ENCODE measurements at regions not wholly inside any gene's neighbourhood (a gene's known extent, or its start where the extent isn't known, plus 50 kb on each side); places are given as distances from the start of the nearest gene placed in this dataset.

DNA sequence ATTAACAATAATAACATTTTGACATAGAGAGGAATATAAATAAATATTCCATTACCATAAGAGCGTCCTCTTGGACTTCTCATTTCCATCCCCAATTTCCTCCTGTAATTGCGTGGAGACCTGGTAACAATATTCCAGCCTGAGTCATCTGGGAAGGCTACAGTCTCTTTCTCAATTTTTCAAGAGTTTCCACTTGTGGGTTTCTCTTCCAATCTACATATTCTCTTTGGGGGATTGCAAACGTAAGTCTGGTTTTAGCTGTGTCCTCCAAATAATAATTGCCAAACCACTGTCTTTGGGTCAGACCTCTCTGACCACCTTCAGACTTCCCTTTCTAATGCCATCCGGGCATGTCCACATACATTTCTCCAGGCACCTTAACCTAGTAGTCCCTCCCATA is 124.5 kb upstream of the USP24 start:
- no peak for TF ChIP-seq EP300 (IDR thresholded peaks at IDR 0.05)
- no peak for TF ChIP-seq POLR2A (IDR thresholded peaks at IDR 0.05)
- Histone ChIP-seq H3K36me3 (no peaks in the 10 kb centered on the region), H3K27me3 (no peaks in the 10 kb centered on the region), H3K9me3 (no peaks in the 10 kb centered on the region), H3K4me3 (no peak overlapping the region), H3K27ac (no peak overlapping the region), H3K4me1 (no peaks in the 10 kb centered on the region)
- 97% methylated on average over 4 of the region's 4 CpGs for WGBS
- no peak for DNase-seq (ENCODE audit: low spot score in 2 of 2)

DNA sequence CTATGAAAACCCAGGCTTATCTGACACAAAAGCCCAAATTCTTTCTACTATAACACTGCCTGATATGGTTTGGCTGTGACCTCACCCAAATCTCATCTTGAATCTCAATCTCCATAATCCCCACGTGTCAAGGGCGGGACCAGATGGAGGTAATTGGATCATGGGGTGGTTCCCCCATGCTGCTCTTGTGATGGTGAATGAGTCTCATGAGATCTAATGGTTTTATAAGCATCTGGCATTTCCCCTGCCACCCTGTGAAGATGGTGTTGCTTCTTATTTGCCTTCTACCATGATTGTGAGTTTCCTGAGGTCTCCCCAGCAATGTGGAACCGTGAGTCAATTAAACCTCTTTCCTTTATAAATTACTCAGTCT is 123.3 kb upstream of the USP24 start:
- Histone ChIP-seq H3K27me3 (no peaks in the 10 kb centered on the region), H3K4me3 (no peak overlapping the region), H3K9me3 (no peaks in the 10 kb centered on the region), H3K4me1 (no peaks in the 10 kb centered on the region), H3K36me3 (no peaks in the 10 kb centered on the region), H3K27ac (no peak overlapping the region)
- 66% methylated on average over 3 of the region's 3 CpGs for WGBS
- TF ChIP-seq POLR2A (IDR thresholded peaks at IDR 0.05) (no peak), POLR2AphosphoS5 (IDR thresholded peaks at IDR 0.05) (no peak), EP300 (IDR thresholded peaks at IDR 0.05) (no peak)
- TF ChIP-seq, protein P1, sequence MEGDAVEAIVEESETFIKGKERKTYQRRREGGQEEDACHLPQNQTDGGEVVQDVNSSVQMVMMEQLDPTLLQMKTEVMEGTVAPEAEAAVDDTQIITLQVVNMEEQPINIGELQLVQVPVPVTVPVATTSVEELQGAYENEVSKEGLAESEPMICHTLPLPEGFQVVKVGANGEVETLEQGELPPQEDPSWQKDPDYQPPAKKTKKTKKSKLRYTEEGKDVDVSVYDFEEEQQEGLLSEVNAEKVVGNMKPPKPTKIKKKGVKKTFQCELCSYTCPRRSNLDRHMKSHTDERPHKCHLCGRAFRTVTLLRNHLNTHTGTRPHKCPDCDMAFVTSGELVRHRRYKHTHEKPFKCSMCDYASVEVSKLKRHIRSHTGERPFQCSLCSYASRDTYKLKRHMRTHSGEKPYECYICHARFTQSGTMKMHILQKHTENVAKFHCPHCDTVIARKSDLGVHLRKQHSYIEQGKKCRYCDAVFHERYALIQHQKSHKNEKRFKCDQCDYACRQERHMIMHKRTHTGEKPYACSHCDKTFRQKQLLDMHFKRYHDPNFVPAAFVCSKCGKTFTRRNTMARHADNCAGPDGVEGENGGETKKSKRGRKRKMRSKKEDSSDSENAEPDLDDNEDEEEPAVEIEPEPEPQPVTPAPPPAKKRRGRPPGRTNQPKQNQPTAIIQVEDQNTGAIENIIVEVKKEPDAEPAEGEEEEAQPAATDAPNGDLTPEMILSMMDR (IDR thresholded peaks at IDR 0.05): no peak
- DNase-seq (ENCODE audit: low spot score in 2 of 2): no peak

DNA sequence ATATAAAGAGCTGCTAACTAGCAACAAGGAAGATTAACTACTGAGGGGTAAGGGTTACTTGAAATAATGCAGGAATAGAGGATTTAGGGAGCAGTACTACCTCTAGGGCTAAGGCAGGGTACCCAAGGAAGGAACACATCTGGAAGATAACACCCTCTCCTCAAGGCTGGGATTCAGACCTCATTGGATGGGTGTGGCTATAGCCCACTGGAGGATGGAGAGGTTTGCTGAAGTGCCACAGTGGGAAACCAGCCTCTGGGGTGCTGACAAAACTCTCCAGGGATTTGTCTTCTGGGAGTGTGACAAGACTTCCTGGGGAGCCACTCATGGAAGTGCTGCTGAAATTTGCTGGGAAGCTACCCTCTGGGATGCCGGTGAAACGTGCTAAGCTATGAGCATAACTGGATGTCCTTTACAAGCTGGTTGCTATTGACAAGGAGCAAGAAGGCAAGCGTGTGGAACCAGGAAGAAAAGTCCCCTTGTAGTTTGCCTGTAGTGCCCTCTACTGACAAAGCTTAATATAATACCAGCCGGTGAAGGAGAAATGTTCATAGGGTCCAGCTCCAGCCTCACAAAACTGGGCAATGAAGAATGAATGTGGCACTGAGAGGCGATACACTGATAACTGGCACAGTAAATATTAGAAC is 122.8 kb upstream of the USP24 start:
- H3K9me3 ChIP-seq: no peaks in the 10 kb centered on the region
- no peak for DNase-seq (ENCODE audit: low spot score in 2 of 2)
- no peak overlapping the region for H3K27ac ChIP-seq
- H3K4me3 ChIP-seq: no peak overlapping the region
- no peaks in the 10 kb centered on the region for H3K27me3 ChIP-seq
- TF ChIP-seq EP300 (IDR thresholded peaks at IDR 0.05): no peak
- TF ChIP-seq POLR2AphosphoS5 (IDR thresholded peaks at IDR 0.05): no peak
- TF ChIP-seq, protein P1 (IDR thresholded peaks at IDR 0.05): no peak
- 66% methylated on average over 5 of the region's 5 CpGs for WGBS
- H3K4me1 ChIP-seq: no peaks in the 10 kb centered on the region
- H3K36me3 ChIP-seq: no peaks in the 10 kb centered on the region

DNA sequence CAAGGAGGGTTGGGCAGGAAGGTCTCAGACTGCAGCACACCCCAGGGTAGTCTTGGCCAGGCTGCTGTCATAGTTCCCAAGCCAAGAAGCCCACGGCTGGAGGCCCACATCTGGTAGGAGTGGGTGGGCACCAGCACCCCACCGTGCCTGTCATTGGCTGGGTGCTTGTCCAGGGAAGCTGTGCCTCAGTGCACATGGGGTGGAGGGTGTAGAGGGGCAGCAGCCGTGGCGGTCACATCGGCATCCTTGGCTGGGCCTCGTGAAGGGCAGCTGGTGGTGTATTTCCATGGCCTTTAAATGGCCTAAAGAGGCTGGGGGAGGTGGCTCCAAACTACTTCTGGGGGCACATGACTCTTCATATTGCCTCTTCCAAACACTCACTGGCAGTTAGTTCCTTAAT is 119.6 kb upstream of the USP24 start:
- Histone ChIP-seq H3K9me3 (no peaks in the 10 kb centered on the region), H3K27me3 (no peaks in the 10 kb centered on the region), H3K27ac (no peak overlapping the region), H3K4me3 (no peak overlapping the region), H3K4me1 (no peaks in the 10 kb centered on the region), H3K36me3 (no peaks in the 10 kb centered on the region)
- DNase-seq (ENCODE audit: low spot score in 2 of 2): no peak
- 93% methylated on average over 6 of the region's 6 CpGs for WGBS
- no peak for TF ChIP-seq POLR2A (IDR thresholded peaks at IDR 0.05)

DNA sequence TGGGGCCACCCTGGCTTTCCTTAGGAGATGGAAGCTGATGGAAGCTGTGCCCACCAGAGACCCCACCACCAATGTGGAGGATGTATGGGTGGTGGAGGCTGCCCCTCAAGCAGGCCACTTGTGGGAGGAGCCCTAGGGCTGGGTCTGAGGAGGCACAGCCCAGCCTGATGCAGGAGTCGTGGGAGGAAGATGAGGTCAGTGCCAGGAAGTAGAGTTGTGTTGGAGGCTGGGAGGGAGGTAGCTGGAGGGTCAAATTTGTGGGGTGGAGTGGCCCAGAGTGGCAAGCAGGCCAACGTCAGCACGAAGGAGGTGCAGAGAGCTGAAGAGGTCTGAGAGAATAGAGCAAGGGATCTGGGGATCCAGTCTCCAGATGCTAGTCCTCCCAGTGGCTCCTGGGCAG is 119.0 kb upstream of the USP24 start:
- no peaks in the 10 kb centered on the region for H3K36me3 ChIP-seq

DNA sequence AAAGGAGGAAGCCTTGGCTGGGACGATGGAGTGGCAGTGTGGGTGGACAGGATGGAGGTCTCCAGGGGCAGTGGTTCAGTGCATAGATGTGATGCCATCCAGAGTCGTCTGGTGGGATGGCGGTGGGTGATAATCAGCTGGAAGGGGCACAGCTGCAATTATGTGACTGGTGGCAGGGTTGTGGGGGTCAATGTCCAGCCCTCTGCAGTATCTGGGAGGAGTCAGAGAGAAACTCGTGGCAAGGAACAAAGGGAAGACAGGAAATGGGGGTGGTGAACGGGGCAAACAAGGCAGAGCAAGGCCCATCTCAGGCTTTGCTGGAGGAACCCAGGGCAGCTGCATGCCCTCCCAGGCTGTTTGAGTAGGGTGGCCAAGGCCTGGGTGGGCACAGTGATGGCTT is 118.3 kb upstream of the USP24 start:
- no peak for DNase-seq (ENCODE audit: low spot score in 2 of 2)
- H3K27ac ChIP-seq: no peak overlapping the region
- H3K36me3 ChIP-seq: no peaks in the 10 kb centered on the region
- TF ChIP-seq, protein P1 (IDR thresholded peaks at IDR 0.05): no peak
- TF ChIP-seq EP300 (IDR thresholded peaks at IDR 0.05) (no peak), POLR2AphosphoS5 (IDR thresholded peaks at IDR 0.05) (no peak), POLR2A (IDR thresholded peaks at IDR 0.05) (no peak)
- no peak overlapping the region for H3K4me3 ChIP-seq
- 68% methylated on average over 5 of the region's 5 CpGs for WGBS
- no peaks in the 10 kb centered on the region for H3K4me1 ChIP-seq
- no peaks in the 10 kb centered on the region for H3K9me3 ChIP-seq
- H3K27me3 ChIP-seq: no peaks in the 10 kb centered on the region

More for the DNA sequence above, 119.0 kb upstream of the USP24 start:
- H3K4me1 ChIP-seq: no peaks in the 10 kb centered on the region
- WGBS: 64% methylated on average over 3 of the region's 3 CpGs
- H3K27ac ChIP-seq: no peak overlapping the region
- no peaks in the 10 kb centered on the region for H3K27me3 ChIP-seq
- H3K9me3 ChIP-seq: no peaks in the 10 kb centered on the region
- no peak for DNase-seq (ENCODE audit: low spot score in 2 of 2)
- no peak for TF ChIP-seq POLR2A (IDR thresholded peaks at IDR 0.05)
- no peak for TF ChIP-seq EP300 (IDR thresholded peaks at IDR 0.05)
- TF ChIP-seq, protein P1 (IDR thresholded peaks at IDR 0.05): no peak
- no peak for TF ChIP-seq POLR2AphosphoS5 (IDR thresholded peaks at IDR 0.05)
- no peak overlapping the region for H3K4me3 ChIP-seq

Measured in suprapubic skin (tissue), 4 donors.